K562 (cell line): ENCODE measurements at regions not wholly inside any gene's neighbourhood (a gene's known extent, or its start where the extent isn't known, plus 50 kb on each side); places are given as distances from the start of the nearest gene placed in this dataset.

Experiments
- ATAC-seq: fragments of 200-7000 bp; cut with Tn5 transposase; 3 replicates; pipeline ENCODE4 v1.9.1; 2020; ENCODE audit warnings: moderate library complexity
- BruUV-seq: library from RNA; stranded (reverse); fragments of 400-500 nt; replicated peaks from 2 replicates; lab custom pipeline; 2021; lab: Mats Ljungman, UMichigan
- CTCF ChIA-PET: fragments of 300-600 bp; formaldehyde crosslinking; extraction: SDS; loops from one replicate; lab custom pipeline; 2021; ENCODE audit warnings: low intra/inter-chr PET ratio; lab: Yijun Ruan, JAX
- POLR2A ChIA-PET: fragments of 300-600, 350-650 bp; sonication (Branson Sonifier 250); formaldehyde crosslinking; extraction: SDS; loops from one replicate; lab custom pipeline; 2021; ENCODE audit warnings: antibody characterized with exemption, inconsistent platforms; lab: Yijun Ruan, JAX
- DNase-seq, 4 experiments: peaks; one replicate each; pipeline versions ENCODE4 v3.0.0 to v3.0.0-alpha.2; 2011 to 2018; ENCODE audit warnings: low spot score in 3 of 4, mixed read lengths in 3 of 4; ENCODE audit errors: extremely low read depth in 1 of 4
- FAIRE-seq: peaks from 2 replicates; lab custom pipeline; 2011; peaks lifted over from hg19 to GRCh38; lab: Jason Lieb, UNC
- H2AFZ ChIP-seq: 2 replicates; pipeline ENCODE4 v1.6.0; 2011; ENCODE audit warnings: low read depth, low read length, control low read depth, inconsistent platforms
- H3K27ac ChIP-seq: fragments of 200-600 bp; 3 replicates; pipeline ENCODE4 v1.8.0; 2011; ENCODE audit warnings: low read depth, mild to moderate bottlenecking, control low read depth, inconsistent platforms, low read length, moderate library complexity, mixed read lengths; ENCODE audit errors: extremely low read depth
- H3K27me3 ChIP-seq, 2 experiments: fragments of 300-600 bp in 1 of 2; 2 replicates in 1 of 2; 3 replicates in 1 of 2; pipeline versions ENCODE4 v1.6.0 to v1.8.0; 2011; ENCODE audit warnings: inconsistent platforms in 2 of 2, low read length in 2 of 2, mild to moderate bottlenecking in 1 of 2, mixed read lengths in 1 of 2, moderate library complexity in 1 of 2; ENCODE audit not compliant: control insufficient read depth in 2 of 2, insufficient read depth in 2 of 2
- H3K36me3 ChIP-seq: fragments of 300-600 bp; 3 replicates; pipeline ENCODE4 v1.8.0; 2011; ENCODE audit warnings: mild to moderate bottlenecking, low read length, inconsistent platforms; ENCODE audit not compliant: control insufficient read depth, insufficient read depth
- H3K4me1 ChIP-seq, 2 experiments: fragments of 200-600 bp in 1 of 2; replicated peaks in 1 of 2; 2 replicates in 1 of 2; 3 replicates in 1 of 2; pipeline versions ENCODE4 v1.5.1 to v1.8.0; 2011; ENCODE audit warnings: inconsistent platforms in 2 of 2, low read length in 2 of 2, mild to moderate bottlenecking in 1 of 2, mixed read lengths in 1 of 2, moderate library complexity in 1 of 2; ENCODE audit not compliant: control insufficient read depth in 2 of 2, insufficient read depth in 2 of 2
- H3K4me2 ChIP-seq: 2 replicates; pipeline ENCODE4 v1.6.1; 2011; ENCODE audit warnings: low read length, control low read depth, inconsistent platforms, mixed read lengths; ENCODE audit not compliant: insufficient read depth
- H3K4me3 ChIP-seq: fragments of 200-600 bp; sonication (generic), shearing (Covaris generic); 2 replicates; pipeline ENCODE4 v1.5.1; 2016; ENCODE audit warnings: control low read depth, inconsistent platforms
- H3K79me2 ChIP-seq: fragments of 200-600 bp; 3 replicates; pipeline ENCODE4 v1.8.0; 2011; ENCODE audit warnings: low read length, inconsistent platforms; ENCODE audit not compliant: control insufficient read depth, insufficient read depth
- H3K9ac ChIP-seq, 2 experiments: 2 replicates each; pipeline versions ENCODE4 v1.6.0 to v1.6.1; 2011; ENCODE audit warnings: low read depth in 2 of 2, low read length in 2 of 2, control low read depth in 1 of 2, inconsistent platforms in 1 of 2, mild to moderate bottlenecking in 1 of 2, mixed read lengths in 1 of 2; ENCODE audit not compliant: insufficient read depth in 1 of 2
- H3K9me1 ChIP-seq: one replicate; pipeline ENCODE4 v1.6.0; 2011; ENCODE audit warnings: inconsistent platforms, mild to moderate bottlenecking, low read length, moderate library complexity; ENCODE audit not compliant: control insufficient read depth, insufficient read depth
- H3K9me3 ChIP-seq: replicated peaks from 2 replicates; pipeline ENCODE4 v1.5.1; 2011; ENCODE audit warnings: low read depth, low read length, inconsistent platforms; ENCODE audit not compliant: control insufficient read depth, insufficient read depth
- H4K20me1 ChIP-seq: replicated peaks from 2 replicates; pipeline ENCODE4 v1.6.1; 2011; ENCODE audit warnings: low read length, inconsistent platforms, mixed read lengths; ENCODE audit not compliant: control insufficient read depth, insufficient read depth
- GTF2F1 ChIP-seq: IDR thresholded peaks from 2 replicates; pipeline ENCODE4 v1.6.1; 2011; ENCODE audit warnings: low read depth, low read length, improper control_type of control experiment
- KLF6 ChIP-seq: fragments of 250-450 bp; sonication (Bioruptor Pico); IDR thresholded peaks from 2 replicates; pipeline ENCODE4 v1.4.0; 2020; ENCODE audit warnings: mild to moderate bottlenecking, moderate library complexity, borderline replicate concordance
- MAFG ChIP-seq: fragments of 450-650 bp; conservative IDR thresholded peaks from 2 replicates; pipeline ENCODE4 v1.6.1; 2016; ENCODE audit warnings: missing genetic modification characterization, missing compliant biosample characterization
- MCM3 ChIP-seq: fragments of 450-650 bp; IDR thresholded peaks from 2 replicates; pipeline ENCODE4 v1.6.1; 2016
- MECOM ChIP-seq: fragments of 250-450 bp; sonication (Bioruptor Pico); IDR thresholded peaks from 2 replicates; pipeline ENCODE4 v1.8.0; 2022; ENCODE audit warnings: inconsistent platforms
- YBX1 ChIP-seq: fragments of 450-650 bp; IDR thresholded peaks from 2 replicates; pipeline ENCODE4 v1.7.1; 2016; ENCODE audit warnings: mild to moderate bottlenecking
- ZNF589 ChIP-seq: fragments of 200-800 bp; sonication (Bioruptor generic); IDR thresholded peaks from 2 replicates; pipeline ENCODE4 v1.6.1; 2016; ENCODE audit warnings: low read depth, missing genetic modification characterization, missing compliant biosample characterization
- WGBS: fragments of 100-300 bp; shearing (Covaris generic); methylation state at CpG from one replicate; pipeline ENCODE4 v1.1.6; 2016; ENCODE audit warnings: low coverage, mixed read lengths; ENCODE audit not compliant: insufficient coverage; ENCODE audit errors: missing lambda C conversion rate; 5-methylcytosine and 5-hydroxymethylcytosine counted together
- in situ Hi-C: fragments of 300-500 bp; cut with MboI; formaldehyde crosslinking; loops from 4 replicates; pipeline ENCODE4 v1.15.0; 2018; ENCODE audit warnings: inconsistent platforms, mixed read lengths
- intact Hi-C: fragments of 100-400 bp; cut with micrococcal nuclease; formaldehyde crosslinking; loops from 2 replicates; pipeline ENCODE4 v1.14.2; 2022

DNA sequence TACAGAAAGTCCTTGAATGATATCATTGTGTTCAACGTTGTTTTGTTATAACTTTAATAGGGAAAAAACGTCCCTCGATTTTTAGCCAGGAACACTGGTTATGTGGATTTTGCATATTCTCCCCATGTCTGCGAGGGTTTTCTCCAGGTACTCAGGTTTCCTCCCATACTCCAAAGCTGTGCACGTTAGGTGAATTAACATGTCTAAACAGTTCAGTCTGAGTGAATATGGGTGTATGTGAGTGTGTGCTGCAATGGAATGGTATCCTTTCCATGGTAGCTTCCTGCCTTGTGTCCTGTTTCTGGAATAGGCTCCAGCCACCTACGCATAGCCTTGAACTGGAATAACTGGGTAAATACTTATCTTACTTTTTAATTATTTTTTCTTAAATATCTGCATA, 810.8 kb upstream of the ATXN7L3B start:
- intact Hi-C loops (no loop called here), in situ Hi-C loops (no loop called here)
- Histone ChIP-seq H2AFZ (no peak overlapping the region), H3K4me2 (no peak overlapping the region), H3K36me3 (no peaks in the 10 kb centered on the region), H3K4me1 (no peaks in the 10 kb centered on the region), H3K9me3 (no peaks in the 10 kb centered on the region), H3K27ac (no peak overlapping the region), H4K20me1 (no peaks in the 10 kb centered on the region), H3K4me3 (no peak overlapping the region), H3K79me2 (no peaks in the 10 kb centered on the region), H3K9me1 (no peaks in the 10 kb centered on the region), H3K27me3 (no peaks in the 10 kb centered on the region), H3K9ac (no peak overlapping the region)
- no peak for ATAC-seq
- 1% methylated on average over 6 of the region's 6 CpGs for WGBS
- POLR2A ChIA-PET = no interaction called here
- DNase-seq = no peak
- BruUV-seq = no TSS peak
- FAIRE-seq = no peak
- CTCF ChIA-PET = no interaction called here
- TF ChIP-seq KLF6 (CRISPR knock-in tag) = no peak
- TF ChIP-seq ZNF589 = no peak
- TF ChIP-seq MAFG (tag) = no peak
- no peak for TF ChIP-seq MECOM

DNA sequence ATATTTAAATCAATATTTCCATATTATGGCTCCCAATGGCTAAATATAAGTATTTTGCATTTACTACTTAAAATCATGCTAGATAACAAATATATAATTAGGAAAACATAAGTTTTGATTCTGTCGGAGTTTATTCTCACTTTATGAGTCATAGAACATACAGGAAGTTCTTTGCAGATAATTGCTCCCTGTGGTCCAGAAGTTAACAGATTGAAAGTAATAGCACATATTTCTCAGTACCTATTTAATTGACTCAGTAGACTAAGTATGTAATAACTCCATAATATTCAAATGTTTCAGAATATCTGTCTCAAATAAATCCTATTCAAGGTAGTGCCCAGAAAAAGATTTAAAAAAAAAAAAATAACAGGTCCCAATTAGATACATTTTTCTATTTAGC, 806.0 kb upstream of the ATXN7L3B start:
- Histone ChIP-seq H2AFZ (no peak overlapping the region), H4K20me1 (no peaks in the 10 kb centered on the region), H3K9me1 (no peaks in the 10 kb centered on the region), H3K4me1 (no peaks in the 10 kb centered on the region), H3K79me2 (no peaks in the 10 kb centered on the region), H3K27ac (no peak overlapping the region), H3K4me3 (no peak overlapping the region), H3K9me3 (no peaks in the 10 kb centered on the region), H3K4me2 (no peak overlapping the region), H3K9ac (no peak overlapping the region), H3K27me3 (no peaks in the 10 kb centered on the region), H3K36me3 (no peaks in the 10 kb centered on the region)
- WGBS = 4% methylated on average over 1 of the region's 1 CpG
- intact Hi-C loops = no loop called here
- ATAC-seq (no peak), DNase-seq (no peak), FAIRE-seq (no peak)
- TF ChIP-seq YBX1 (no peak), GTF2F1 (no peak), MCM3 (no peak)
- POLR2A ChIA-PET = no interaction called here
- CTCF ChIA-PET = no interaction called here
- in situ Hi-C loops = no loop called here
- no TSS peak for BruUV-seq
